SH-SY5Y (cell line): ENCODE measurements at regions not wholly inside any gene's neighbourhood (a gene's known extent, or its start where the extent isn't known, plus 50 kb on each side); places are given as distances from the start of the nearest gene placed in this dataset.

Experiments used
- GATA2 ChIP-seq: IDR thresholded peaks from 2 replicates; pipeline ENCODE4 v1.6.1; 2011; ENCODE audit warnings: mild to moderate bottlenecking, low read depth, low read length
- GATA3 ChIP-seq: IDR thresholded peaks from 2 replicates; pipeline ENCODE4 v1.6.1; 2011; ENCODE audit warnings: low read depth, mild to moderate bottlenecking, low read length, moderate library complexity

DNA sequence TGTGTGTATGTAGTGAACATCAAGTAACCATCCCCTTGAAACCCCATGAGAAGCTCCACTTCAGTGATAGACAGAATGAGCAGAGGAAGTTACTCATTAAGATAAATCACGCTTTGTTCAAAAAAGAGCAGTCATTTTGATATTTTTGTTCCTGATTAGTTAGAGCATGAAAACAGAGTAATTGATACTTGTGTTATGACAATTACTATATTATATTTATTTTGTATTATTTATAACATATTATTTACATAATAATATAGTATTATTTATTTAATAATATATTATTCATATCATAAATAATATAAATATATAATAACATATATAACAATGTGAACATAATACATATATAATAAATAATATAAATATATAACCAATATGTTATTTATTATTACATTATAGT is 580.9 kb downstream of the SOX5 start:
- TF ChIP-seq GATA2: no peak
- no peak for TF ChIP-seq GATA3
